PC-9 (cell line): ENCODE measurements at regions not wholly inside any gene's neighbourhood (a gene's known extent, or its start where the extent isn't known, plus 50 kb on each side); places are given as distances from the start of the nearest gene placed in this dataset.

Experiments
- EZH2 ChIP-seq: fragments of 200-600 bp; sonication (generic); IDR thresholded peaks from 2 replicates; pipeline ENCODE4 v1.8.0; 2017; ENCODE audit warnings: antibody characterized with exemption, low read depth
- TF ChIP-seq, protein P1 (sequence below): fragments of 200-600 bp; sonication (generic); conservative IDR thresholded peaks from 2 replicates; pipeline ENCODE4 v1.6.1; 2017; ENCODE audit warnings: mixed run types, antibody characterized with exemption, mild to moderate bottlenecking, moderate library complexity

DNA sequence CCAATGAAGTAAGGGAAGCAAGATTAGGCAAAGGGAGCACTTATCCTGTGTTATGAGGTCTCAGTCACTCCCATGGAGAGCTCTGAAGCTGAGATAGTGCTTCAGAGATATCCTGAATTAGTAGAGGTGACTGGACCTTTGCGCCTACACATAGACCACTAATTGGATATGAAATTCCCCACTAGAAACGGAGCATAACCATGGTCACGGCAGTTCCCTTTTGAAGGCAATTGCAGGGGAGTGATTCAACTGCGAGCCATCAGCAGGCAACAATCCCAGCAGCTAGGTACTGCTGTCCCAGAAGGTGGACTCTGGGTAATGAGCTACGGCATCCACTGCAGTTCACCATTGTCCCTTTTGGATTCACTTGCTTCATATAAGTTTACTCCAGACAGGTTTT, 267.7 kb upstream of the RASA1 start:
- TF ChIP-seq, protein P1, sequence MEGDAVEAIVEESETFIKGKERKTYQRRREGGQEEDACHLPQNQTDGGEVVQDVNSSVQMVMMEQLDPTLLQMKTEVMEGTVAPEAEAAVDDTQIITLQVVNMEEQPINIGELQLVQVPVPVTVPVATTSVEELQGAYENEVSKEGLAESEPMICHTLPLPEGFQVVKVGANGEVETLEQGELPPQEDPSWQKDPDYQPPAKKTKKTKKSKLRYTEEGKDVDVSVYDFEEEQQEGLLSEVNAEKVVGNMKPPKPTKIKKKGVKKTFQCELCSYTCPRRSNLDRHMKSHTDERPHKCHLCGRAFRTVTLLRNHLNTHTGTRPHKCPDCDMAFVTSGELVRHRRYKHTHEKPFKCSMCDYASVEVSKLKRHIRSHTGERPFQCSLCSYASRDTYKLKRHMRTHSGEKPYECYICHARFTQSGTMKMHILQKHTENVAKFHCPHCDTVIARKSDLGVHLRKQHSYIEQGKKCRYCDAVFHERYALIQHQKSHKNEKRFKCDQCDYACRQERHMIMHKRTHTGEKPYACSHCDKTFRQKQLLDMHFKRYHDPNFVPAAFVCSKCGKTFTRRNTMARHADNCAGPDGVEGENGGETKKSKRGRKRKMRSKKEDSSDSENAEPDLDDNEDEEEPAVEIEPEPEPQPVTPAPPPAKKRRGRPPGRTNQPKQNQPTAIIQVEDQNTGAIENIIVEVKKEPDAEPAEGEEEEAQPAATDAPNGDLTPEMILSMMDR, result no peak
- no peak for TF ChIP-seq EZH2
